HepG2 (cell line): ENCODE measurements at regions not wholly inside any gene's neighbourhood (a gene's known extent, or its start where the extent isn't known, plus 50 kb on each side); places are given as distances from the start of the nearest gene placed in this dataset.

Experiments used
- ATAC-seq: fragments of 200-7000 bp; cut with Tn5 transposase; 3 replicates; pipeline ENCODE4 v1.9.1; 2020; ENCODE audit warnings: mild to moderate bottlenecking, moderate library complexity
- BruUV-seq: library from RNA; stranded (reverse); fragments of 400-500 nt; replicated peaks from 2 replicates; lab custom pipeline; 2021; lab: Mats Ljungman, UMichigan
- CTCF ChIA-PET: fragments of 300-600 bp; formaldehyde crosslinking; extraction: SDS; loops from one replicate; lab custom pipeline; 2021; ENCODE audit warnings: low total read pairs, inconsistent platforms, low intra/inter-chr PET ratio; lab: Yijun Ruan, JAX
- POLR2A ChIA-PET: fragments of 350-600 bp; sonication (Branson Sonifier 250); formaldehyde crosslinking; loops from one replicate; lab custom pipeline; 2020; ENCODE audit warnings: antibody characterized with exemption, inconsistent platforms; lab: Yijun Ruan, JAX
- DNase-seq: peaks from one replicate; pipeline ENCODE4 v3.0.0-alpha.2; 2015; ENCODE audit warnings: low spot score
- FAIRE-seq: peaks from 3 replicates; lab custom pipeline; 2011; peaks lifted over from hg19 to GRCh38; lab: Jason Lieb, UNC
- H2AFZ ChIP-seq: one replicate; pipeline ENCODE4 v1.6.1; 2011; ENCODE audit warnings: low read length, inconsistent platforms
- H3K27ac ChIP-seq: fragments of 300-600 bp; 3 replicates; pipeline ENCODE4 v1.8.0; 2011; ENCODE audit warnings: mixed run types, mild to moderate bottlenecking, mixed read lengths, low read length, inconsistent platforms; ENCODE audit not compliant: insufficient read depth; ENCODE audit errors: extremely low read length
- H3K27me3 ChIP-seq, 2 experiments: fragments of 200-600 bp in 1 of 2; 2 replicates in 1 of 2; 3 replicates in 1 of 2; pipeline versions ENCODE4 v1.6.0 to v1.8.0; 2011; ENCODE audit warnings: low read length in 2 of 2, mild to moderate bottlenecking in 2 of 2, moderate library complexity in 2 of 2, inconsistent platforms in 1 of 2; ENCODE audit not compliant: insufficient read depth in 2 of 2, control insufficient read depth in 1 of 2
- H3K36me3 ChIP-seq, 2 experiments: fragments of 200-600 bp in 1 of 2; replicated peaks in 1 of 2; 2 replicates in 1 of 2; 3 replicates in 1 of 2; pipeline versions ENCODE4 v1.5.1 to v1.8.0; 2011; ENCODE audit warnings: low read length in 2 of 2, inconsistent platforms in 1 of 2; ENCODE audit not compliant: insufficient read depth in 2 of 2, control insufficient read depth in 1 of 2
- H3K4me1 ChIP-seq: 2 replicates; pipeline ENCODE4 v1.5.1; 2012; ENCODE audit warnings: low read length, inconsistent platforms; ENCODE audit not compliant: insufficient read depth
- H3K4me2 ChIP-seq: 2 replicates; pipeline ENCODE4 v1.6.0; 2011; ENCODE audit warnings: low read depth, low read length, inconsistent platforms
- H3K4me3 ChIP-seq, 3 experiments: fragments of 200-600 bp in 1 of 3; sonication (generic), shearing (Covaris generic) in 1 of 3; replicated peaks in 1 of 3; 2 replicates each; pipeline ENCODE4 v1.5.1; 2011 to 2016; ENCODE audit warnings: low read length in 3 of 3, inconsistent platforms in 2 of 3, low read depth in 2 of 3, mild to moderate bottlenecking in 2 of 3, control low read depth in 1 of 3, mixed read lengths in 1 of 3; ENCODE audit not compliant: insufficient read depth in 1 of 3
- H3K79me2 ChIP-seq: one replicate; pipeline ENCODE4 v1.6.1; 2011; ENCODE audit warnings: low read length, inconsistent platforms; ENCODE audit not compliant: insufficient read depth
- H3K9ac ChIP-seq: 2 replicates; pipeline ENCODE4 v1.6.0; 2011; ENCODE audit warnings: mild to moderate bottlenecking, low read depth, low read length, inconsistent platforms; ENCODE audit not compliant: insufficient read depth
- H3K9me3 ChIP-seq: 2 replicates; pipeline ENCODE4 v1.5.1; 2012; ENCODE audit warnings: mild to moderate bottlenecking, low read length
- H4K20me1 ChIP-seq: 2 replicates; pipeline ENCODE4 v1.6.0; 2011; ENCODE audit warnings: inconsistent platforms, mild to moderate bottlenecking, low read length, moderate library complexity; ENCODE audit not compliant: insufficient read depth
- ARID2 ChIP-seq: sonication (generic); formaldehyde crosslinking; IDR thresholded peaks from 2 replicates; pipeline ENCODE4 v1.8.1; 2022; ENCODE audit warnings: mild to moderate bottlenecking, missing genetic modification reagents, borderline replicate concordance
- DR1 ChIP-seq: sonication (generic); formaldehyde crosslinking; IDR thresholded peaks from 2 replicates; pipeline ENCODE4 v1.8.0; 2021; ENCODE audit warnings: mild to moderate bottlenecking, missing genetic modification reagents, inconsistent platforms
- GPN1 ChIP-seq: sonication (generic); formaldehyde crosslinking; IDR thresholded peaks from 2 replicates; pipeline ENCODE4 v1.5.1; 2020; ENCODE audit warnings: missing genetic modification reagents, borderline replicate concordance
- KAT8 ChIP-seq: IDR thresholded peaks from 2 replicates; pipeline ENCODE4 v1.6.1; 2016; ENCODE audit warnings: missing genetic modification reagents, missing compliant biosample characterization
- LCORL ChIP-seq, 2 experiments: fragments of 450-650 bp in 1 of 2; sonication (generic) in 1 of 2; formaldehyde crosslinking in 1 of 2; IDR thresholded peaks; 2 replicates each; pipeline versions ENCODE4 v1.5.0 to v1.6.1; 2017 to 2020; ENCODE audit warnings: antibody characterized with exemption in 1 of 2, missing genetic modification reagents in 1 of 2
- MAX ChIP-seq: IDR thresholded peaks from 2 replicates; pipeline ENCODE4 v1.6.1; 2012; ENCODE audit warnings: inconsistent platforms
- NFKB2 ChIP-seq: sonication (generic); formaldehyde crosslinking; IDR thresholded peaks from 2 replicates; pipeline ENCODE4 v1.4.0; 2020; ENCODE audit warnings: missing genetic modification reagents, borderline replicate concordance
- PHB2 ChIP-seq: fragments of 450-650 bp; IDR thresholded peaks from 2 replicates; pipeline ENCODE4 v1.6.1; 2018; ENCODE audit not compliant: partially characterized antibody
- RARG ChIP-seq: sonication (generic); formaldehyde crosslinking; IDR thresholded peaks from 2 replicates; pipeline ENCODE4 v1.4.0; 2020; ENCODE audit warnings: low read depth, mild to moderate bottlenecking, missing genetic modification reagents
- SUZ12 ChIP-seq: fragments of 150-350 bp; IDR thresholded peaks from 2 replicates; pipeline ENCODE4 v1.6.1; 2014; ENCODE audit warnings: low read depth, low read length
- YEATS4 ChIP-seq: sonication (generic); formaldehyde crosslinking; IDR thresholded peaks from 2 replicates; pipeline ENCODE4 v1.4.0; 2020; ENCODE audit warnings: missing genetic modification reagents, borderline replicate concordance
- ZBTB20 ChIP-seq: sonication (generic); formaldehyde crosslinking; IDR thresholded peaks from 2 replicates; pipeline ENCODE4 v1.8.1; 2023; ENCODE audit warnings: missing genetic modification reagents, low read depth, mild to moderate bottlenecking, borderline replicate concordance
- ZNF276 ChIP-seq: sonication (generic); formaldehyde crosslinking; IDR thresholded peaks from 2 replicates; pipeline ENCODE4 v1.4.0; 2020; ENCODE audit warnings: mild to moderate bottlenecking, low read depth, missing genetic modification reagents
- ZNF670 ChIP-seq: sonication (generic); formaldehyde crosslinking; IDR thresholded peaks from 2 replicates; pipeline ENCODE4 v1.8.0; 2022; ENCODE audit warnings: mild to moderate bottlenecking, missing genetic modification reagents, borderline replicate concordance
- ZNF770 ChIP-seq: sonication (generic); formaldehyde crosslinking; IDR thresholded peaks from 2 replicates; pipeline ENCODE4 v1.5.0; 2020; ENCODE audit warnings: mild to moderate bottlenecking, missing genetic modification reagents
- ZNF839 ChIP-seq: sonication (generic); formaldehyde crosslinking; IDR thresholded peaks from 2 replicates; pipeline ENCODE4 v1.4.0; 2020; ENCODE audit warnings: missing genetic modification reagents, mild to moderate bottlenecking, borderline replicate concordance
- WGBS: methylation state at CpG from one replicate; pipeline ENCODE4 v1.1.6; 2017; ENCODE audit warnings: low lambda C conversion rate; 5-methylcytosine and 5-hydroxymethylcytosine counted together
- in situ Hi-C: cut with HindIII; loops from 2 replicates; pipeline ENCODE4 v1.10.0; 2017; ENCODE audit warnings: low pct_unique_long_range_greater_than_20kb; ENCODE audit not compliant: extremely low pct_ligation_motif_present
- intact Hi-C: fragments of 100-400 bp; cut with micrococcal nuclease; formaldehyde crosslinking; loops from one replicate; pipeline ENCODE4 v1.10.0; 2022; ENCODE audit not compliant: unreplicated experiment

GRCh38 chr4:104345598-104346242, 149.0 kb downstream of the CXXC4 start (continued):
- no peak for TF ChIP-seq NFKB2
- no peak for TF ChIP-seq GPN1 (CRISPR knock-in tag)

GRCh38 chr4:104344342-104344980, 150.2 kb downstream of the CXXC4 start:
- Histone ChIP-seq H3K4me3 (no peak overlapping the region), H3K79me2 (no peaks in the 10 kb centered on the region), H3K9ac (no peak overlapping the region), H3K27me3 (no peaks in the 10 kb centered on the region), H2AFZ (no peak overlapping the region), H3K4me1 (no peaks in the 10 kb centered on the region), H3K36me3 (no peaks in the 10 kb centered on the region), H3K9me3 (no peaks in the 10 kb centered on the region; the same call in 1 of the 2 replicates), H3K4me2 (no peak overlapping the region), H4K20me1 (no peaks in the 10 kb centered on the region), H3K27ac (no peak overlapping the region)
- in situ Hi-C loops, result no loop called here
- CTCF ChIA-PET, result no interaction called here
- no peak for DNase-seq
- 2% methylated on average over 5 of the region's 11 CpGs for WGBS
- intact Hi-C loops, result no loop called here
- POLR2A ChIA-PET, result no interaction called here
- ATAC-seq, result no peak
- no peak for FAIRE-seq
- no peak for TF ChIP-seq ZNF276 (CRISPR knock-in tag)
- no peak for TF ChIP-seq KAT8 (CRISPR knock-in tag)
- no peak for TF ChIP-seq ZBTB20 (CRISPR knock-in tag)
- no peak for TF ChIP-seq ZNF839 (CRISPR knock-in tag)
- TF ChIP-seq MAX, result no peak
- no peak for TF ChIP-seq RARG
- TF ChIP-seq ZNF770 (CRISPR knock-in tag), result no peak
- no peak for TF ChIP-seq PHB2
- no peak for TF ChIP-seq SUZ12
- TF ChIP-seq YEATS4, result no peak
- no peak for TF ChIP-seq ARID2 (CRISPR knock-in tag)
- no peak for TF ChIP-seq DR1 (CRISPR knock-in tag)
- no peak for TF ChIP-seq ZNF670
- no peak for TF ChIP-seq LCORL (IDR thresholded peaks at IDR 0.05)
- no peak for TF ChIP-seq LCORL (CRISPR knock-in tag; IDR thresholded peaks at IDR 0.05)
- BruUV-seq, result no TSS peak
